ENCODE measurements at regions not wholly inside any gene's neighbourhood (a gene's known extent, or its start where the extent isn't known, plus 50 kb on each side); places are given as distances from the start of the nearest gene placed in this dataset.

GRCh38 chr5:26569241-26569928, 469.0 kb downstream of the CDH9 start:
- POLR2A ChIA-PET, result no interaction called here
- CTCF ChIA-PET, result no interaction called here
- TF ChIP-seq CTCF (IDR thresholded peaks at IDR 0.05; ENCODE audit: insufficient read depth, low read length, missing control alignments), result no peak
- no peak for DNase-seq (ENCODE audit: low read depth, low spot score)
- no peak overlapping the region for H3K4me3 ChIP-seq (ENCODE audit: low read depth, low read length)

- no peak for DNase-seq (ENCODE audit: low read depth, low spot score)
- ChIA-PET CTCF (no interaction called here), POLR2A (no interaction called here)
- H3K4me3 ChIP-seq (ENCODE audit: low read depth, low read length), result no peak overlapping the region
- no peak for TF ChIP-seq CTCF (IDR thresholded peaks at IDR 0.05; ENCODE audit: insufficient read depth, low read length, missing control alignments)
Observed at GRCh38 chr5:26568316-26568715, 470.1 kb downstream of the CDH9 start.

- CTCF ChIA-PET, result no interaction called here
- POLR2A ChIA-PET, result no interaction called here
- H3K4me3 ChIP-seq (ENCODE audit: low read depth, low read length), result no peak overlapping the region
- DNase-seq (ENCODE audit: low read depth, low spot score), result no peak
- no peak for TF ChIP-seq CTCF (IDR thresholded peaks at IDR 0.05; ENCODE audit: insufficient read depth, low read length, missing control alignments)
Observed at GRCh38 chr5:26563979-26564378, 474.4 kb downstream of the CDH9 start.

- POLR2A ChIA-PET, result no interaction called here
- no peak for DNase-seq (ENCODE audit: low read depth, low spot score)
- TF ChIP-seq CTCF (IDR thresholded peaks at IDR 0.05; ENCODE audit: insufficient read depth, low read length, missing control alignments), result no peak
- CTCF ChIA-PET, result no interaction called here
- H3K4me3 ChIP-seq (ENCODE audit: low read depth, low read length), result no peak overlapping the region
Observed at GRCh38 chr5:26553079-26553478, 485.3 kb downstream of the CDH9 start.

GRCh38 chr5:26543987-26544386, 494.4 kb downstream of the CDH9 start:
- TF ChIP-seq CTCF (IDR thresholded peaks at IDR 0.05; ENCODE audit: insufficient read depth, low read length, missing control alignments), result no peak
- CTCF ChIA-PET, result no interaction called here

GRCh38 chr5:26538226-26538625, 500.2 kb downstream of the CDH9 start:
- H3K4me3 ChIP-seq (ENCODE audit: low read depth, low read length), result no peak overlapping the region
- TF ChIP-seq CTCF (IDR thresholded peaks at IDR 0.05; ENCODE audit: insufficient read depth, low read length, missing control alignments), result no peak
- DNase-seq (ENCODE audit: low read depth, low spot score), result no peak
- POLR2A ChIA-PET, result no interaction called here
- CTCF ChIA-PET, result no interaction called here

More at GRCh38 chr5:26543987-26544386, 494.4 kb downstream of the CDH9 start:
- POLR2A ChIA-PET, result no interaction called here
- DNase-seq (ENCODE audit: low read depth, low spot score), result no peak
- no peak overlapping the region for H3K4me3 ChIP-seq (ENCODE audit: low read depth, low read length)

All from AG04449 (cell line).